OCI-LY1 (cell line): ENCODE measurements at regions not wholly inside any gene's neighbourhood (a gene's known extent, or its start where the extent isn't known, plus 50 kb on each side); places are given as distances from the start of the nearest gene placed in this dataset.

Experiments
- H2AFZ ChIP-seq: fragments of 200-600 bp; sonication (generic), shearing (Covaris generic); 2 replicates; pipeline ENCODE4 v1.6.0; 2014; ENCODE audit warnings: antibody characterized with exemption, mild to moderate bottlenecking, low read length
- H3F3A ChIP-seq: fragments of 200-600 bp; sonication (generic), shearing (Covaris generic); 2 replicates; pipeline ENCODE4 v1.6.0; 2014; ENCODE audit warnings: mild to moderate bottlenecking, antibody characterized with exemption, low read length, moderate library complexity; ENCODE audit not compliant: insufficient read depth
- H3K27ac ChIP-seq: fragments of 200-600 bp; sonication (generic); 2 replicates; pipeline ENCODE4 v1.5.1; 2014; ENCODE audit warnings: low read length, mixed run types, mild to moderate bottlenecking, low read depth; ENCODE audit not compliant: poor library complexity, severe bottlenecking
- H3K27me3 ChIP-seq: fragments of 200-600 bp; sonication (generic); 2 replicates; pipeline ENCODE4 v1.6.0; 2014; ENCODE audit warnings: antibody characterized with exemption, mild to moderate bottlenecking, low read length, moderate library complexity; ENCODE audit not compliant: insufficient read depth
- H3K36me3 ChIP-seq: fragments of 200-600 bp; sonication (generic); 2 replicates; pipeline ENCODE4 v1.6.1; 2014; ENCODE audit warnings: mild to moderate bottlenecking, antibody characterized with exemption, low read length, moderate library complexity, mixed read lengths; ENCODE audit not compliant: insufficient read depth
- H3K4me1 ChIP-seq: fragments of 200-600 bp; sonication (generic); 2 replicates; pipeline ENCODE4 v1.5.1; 2014; ENCODE audit warnings: mild to moderate bottlenecking, low read length, moderate library complexity; ENCODE audit not compliant: insufficient read depth, severe bottlenecking
- H3K4me2 ChIP-seq: fragments of 200-600 bp; sonication (generic), shearing (Covaris generic); 2 replicates; pipeline ENCODE4 v1.6.1; 2014; ENCODE audit warnings: low read length
- H3K4me3 ChIP-seq: fragments of 200-600 bp; sonication (generic); 2 replicates; pipeline ENCODE4 v1.5.1; 2014; ENCODE audit warnings: low read length, low read depth, mild to moderate bottlenecking, mixed read lengths; ENCODE audit not compliant: poor library complexity, severe bottlenecking
- H3K79me2 ChIP-seq: fragments of 200-600 bp; shearing (Covaris generic); 2 replicates; pipeline ENCODE4 v1.6.1; 2016; ENCODE audit warnings: mixed run types, low read length, mixed read lengths; ENCODE audit not compliant: insufficient read depth
- H3K9ac ChIP-seq: fragments of 200-600 bp; sonication (generic), shearing (Covaris generic); 2 replicates; pipeline ENCODE4 v1.6.1; 2014; ENCODE audit warnings: mild to moderate bottlenecking, low read length, mixed read lengths
- H3K9me2 ChIP-seq: fragments of 200-600 bp; sonication (generic), shearing (Covaris generic); 2 replicates; pipeline ENCODE4 v1.6.1; 2014; ENCODE audit warnings: low read depth, mild to moderate bottlenecking, low read length, mixed read lengths
- H3K9me3 ChIP-seq: fragments of 200-600 bp; shearing (Covaris generic); 2 replicates; pipeline ENCODE4 v1.6.1; 2014; ENCODE audit warnings: low read length, mixed read lengths
- H4K20me1 ChIP-seq: fragments of 200-600 bp; sonication (generic), shearing (Covaris generic); 2 replicates; pipeline ENCODE4 v1.6.0; 2016; ENCODE audit warnings: mild to moderate bottlenecking, low read length; ENCODE audit not compliant: insufficient read depth
- CTCF ChIP-seq: fragments of 200-600 bp; sonication (generic), shearing (Covaris generic); IDR thresholded peaks from 2 replicates; pipeline ENCODE4 v1.5.1; 2017; ENCODE audit warnings: mild to moderate bottlenecking, antibody characterized with exemption, low read length, moderate library complexity, mixed read lengths
- EZH2 ChIP-seq: fragments of 200-600 bp; sonication (generic), shearing (Covaris generic); IDR thresholded peaks from 2 replicates; pipeline ENCODE4 v1.8.0; 2017; ENCODE audit warnings: borderline replicate concordance, mixed run types, mild to moderate bottlenecking, antibody characterized with exemption, low read length, moderate library complexity, mixed read lengths

- Histone ChIP-seq H2AFZ (no peak overlapping the region), H3K9me2 (no peaks in the 10 kb centered on the region), H3K4me1 (no peaks in the 10 kb centered on the region), H4K20me1 (no peaks in the 10 kb centered on the region), H3K4me3 (no peak overlapping the region), H3K79me2 (no peaks in the 10 kb centered on the region), H3K27me3 (no peaks in the 10 kb centered on the region), H3K36me3 (no peaks in the 10 kb centered on the region), H3K4me2 (no peak overlapping the region), H3K27ac (no peak overlapping the region), H3K9me3 (no peaks in the 10 kb centered on the region), H3K9ac (no peak overlapping the region), H3F3A (no peaks in the 10 kb centered on the region)
- no peak for TF ChIP-seq EZH2
- no peak for TF ChIP-seq CTCF
These were observed 722.2 kb upstream of the SEMA6A start for GRCh38 chr5:117296872-117297271.

GRCh38 chr5:117295941-117296340, 721.3 kb upstream of the SEMA6A start:
- H3K36me3 ChIP-seq, result no peaks in the 10 kb centered on the region
- H3K4me1 ChIP-seq, result no peaks in the 10 kb centered on the region
- no peak overlapping the region for H3K4me2 ChIP-seq
- H3K4me3 ChIP-seq, result no peak overlapping the region
- H3K27me3 ChIP-seq, result no peaks in the 10 kb centered on the region
- no peak overlapping the region for H3K27ac ChIP-seq
- H3K79me2 ChIP-seq, result no peaks in the 10 kb centered on the region
- H4K20me1 ChIP-seq, result no peaks in the 10 kb centered on the region
- no peaks in the 10 kb centered on the region for H3F3A ChIP-seq
- no peaks in the 10 kb centered on the region for H3K9me3 ChIP-seq
- H3K9ac ChIP-seq, result no peak overlapping the region
- TF ChIP-seq CTCF (no peak), EZH2 (no peak)
- no peak overlapping the region for H2AFZ ChIP-seq
- H3K9me2 ChIP-seq, result no peaks in the 10 kb centered on the region

GRCh38 chr5:117286813-117287212, 712.2 kb upstream of the SEMA6A start:
- Histone ChIP-seq H2AFZ (no peak overlapping the region), H3K9me3 (no peaks in the 10 kb centered on the region), H3K27ac (no peak overlapping the region), H3F3A (no peaks in the 10 kb centered on the region), H3K9me2 (no peaks in the 10 kb centered on the region), H4K20me1 (no peaks in the 10 kb centered on the region), H3K4me1 (no peaks in the 10 kb centered on the region), H3K79me2 (no peaks in the 10 kb centered on the region), H3K9ac (no peak overlapping the region), H3K27me3 (no peaks in the 10 kb centered on the region), H3K36me3 (no peaks in the 10 kb centered on the region), H3K4me2 (no peak overlapping the region), H3K4me3 (no peak overlapping the region)
- TF ChIP-seq CTCF, result no peak
- no peak for TF ChIP-seq EZH2
